ENCODE measurements at regions not wholly inside any gene's neighbourhood (a gene's known extent, or its start where the extent isn't known, plus 50 kb on each side); places are given as distances from the start of the nearest gene placed in this dataset.

GRCh38 chr2:129796225-129796624, 183.2 kb upstream of the RAB6C start:
- TF ChIP-seq CTCF (IDR thresholded peaks at IDR 0.05) (no peak), POLR2AphosphoS5 (IDR thresholded peaks at IDR 0.05) (no peak)

All from prostate gland (tissue), 2 donors.